AML-193 (cell line): ENCODE measurements at regions not wholly inside any gene's neighbourhood (a gene's known extent, or its start where the extent isn't known, plus 50 kb on each side); places are given as distances from the start of the nearest gene placed in this dataset.
A peak's percentile ranks its signal among the peaks of the same experiment; 100 is the strongest.

Experiments used
- DNase-seq, 2 experiments: peaks; one replicate each; lab custom pipeline; 2025; lab: John Stamatoyannopoulos, UW

- no peak for DNase-seq
Observed at GRCh38 chr14:65936342-65936975, 523.9 kb downstream of the FUT8 start.

- no peak for DNase-seq
Observed at GRCh38 chr14:65937079-65937959, 524.8 kb downstream of the FUT8 start.

GRCh38 chr14:65937960-65938316, 525.4 kb downstream of the FUT8 start:
- DNase-seq, result no peak

- no peak for DNase-seq
Observed at GRCh38 chr14:65938738-65939137, 526.2 kb downstream of the FUT8 start.

- no peak for DNase-seq
Observed at GRCh38 chr14:65939184-65939583, 526.7 kb downstream of the FUT8 start.

- peak in 1 of 2 experiments; percentile 0 for DNase-seq
Observed at GRCh38 chr14:65940056-65940735, 527.7 kb downstream of the FUT8 start.

- no peak for DNase-seq
Observed at GRCh38 chr14:65941091-65941490, 528.6 kb downstream of the FUT8 start.

- DNase-seq, result no peak
Observed at GRCh38 chr14:65943150-65943549, 530.6 kb downstream of the FUT8 start.

GRCh38 chr14:65943916-65944410, 531.4 kb downstream of the FUT8 start:
- no peak for DNase-seq

- no peak for DNase-seq
Observed at GRCh38 chr14:65945327-65945726, 532.8 kb downstream of the FUT8 start.

GRCh38 chr14:65946494-65946893, 534.0 kb downstream of the FUT8 start:
- no peak for DNase-seq

GRCh38 chr14:65948302-65948701, 535.8 kb downstream of the FUT8 start:
- DNase-seq, result no peak

GRCh38 chr14:65949711-65950516, 536.3 kb upstream of the CCDC196 start:
- DNase-seq, result no peak

- DNase-seq, result no peak
Observed at GRCh38 chr14:65954942-65955341, 531.2 kb upstream of the CCDC196 start.

GRCh38 chr14:65957631-65958205, 528.5 kb upstream of the CCDC196 start:
- DNase-seq, result no peak

GRCh38 chr14:65958664-65959562, 527.3 kb upstream of the CCDC196 start:
- DNase-seq, result peak; percentile 0 to 17

GRCh38 chr14:65959563-65960024, 526.6 kb upstream of the CCDC196 start:
- DNase-seq, result no peak

GRCh38 chr14:65961004-65961403, 525.2 kb upstream of the CCDC196 start:
- DNase-seq, result peak; percentile 12 to 17

- DNase-seq, result no peak
Observed at GRCh38 chr14:65962952-65963351, 523.2 kb upstream of the CCDC196 start.

- no peak for DNase-seq
Observed at GRCh38 chr14:65964366-65964765, 521.8 kb upstream of the CCDC196 start.
